Ovary (tissue), 3 donors: ENCODE measurements at regions not wholly inside any gene's neighbourhood (a gene's known extent, or its start where the extent isn't known, plus 50 kb on each side); places are given as distances from the start of the nearest gene placed in this dataset.

Source experiments
- EP300 ChIP-seq: sonication (generic); formaldehyde crosslinking; IDR thresholded peaks from one replicate; pipeline ENCODE4 v1.6.1; 2017; ENCODE audit warnings: antibody characterized with exemption
- TF ChIP-seq, protein P1 (sequence below), 3 donors: fragments of 450-650 bp in 2 of 3; fragments of 200-600 bp in 1 of 3; IDR thresholded peaks; one replicate each; pipeline versions ENCODE4 v1.5.1 to v1.8.0; 2016 to 2022; ENCODE audit warnings: antibody characterized with exemption in 3 of 3, mild to moderate bottlenecking in 1 of 3
- donor health status: DM: no; HTN: no; CAD: no.

DNA sequence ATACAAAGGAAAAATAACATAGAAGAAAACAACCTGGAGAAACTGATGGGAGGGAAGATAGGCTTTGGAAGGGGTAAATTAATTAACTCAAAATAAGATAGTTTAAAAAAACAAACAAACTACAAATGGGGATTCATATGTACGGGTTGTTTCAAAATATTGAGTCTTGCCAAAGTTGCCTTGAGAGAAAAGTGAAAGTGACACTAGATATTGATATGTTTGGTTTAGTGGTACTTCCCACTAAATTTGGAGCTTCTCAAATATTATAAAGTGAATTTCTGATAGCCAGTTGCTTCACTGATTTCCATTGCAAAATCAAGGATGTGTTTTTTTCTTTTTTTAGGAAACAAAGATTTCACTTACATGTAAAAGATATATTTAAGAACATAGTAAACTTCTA, 149.5 kb upstream of the RUNX1 start:
- TF ChIP-seq, protein P1, sequence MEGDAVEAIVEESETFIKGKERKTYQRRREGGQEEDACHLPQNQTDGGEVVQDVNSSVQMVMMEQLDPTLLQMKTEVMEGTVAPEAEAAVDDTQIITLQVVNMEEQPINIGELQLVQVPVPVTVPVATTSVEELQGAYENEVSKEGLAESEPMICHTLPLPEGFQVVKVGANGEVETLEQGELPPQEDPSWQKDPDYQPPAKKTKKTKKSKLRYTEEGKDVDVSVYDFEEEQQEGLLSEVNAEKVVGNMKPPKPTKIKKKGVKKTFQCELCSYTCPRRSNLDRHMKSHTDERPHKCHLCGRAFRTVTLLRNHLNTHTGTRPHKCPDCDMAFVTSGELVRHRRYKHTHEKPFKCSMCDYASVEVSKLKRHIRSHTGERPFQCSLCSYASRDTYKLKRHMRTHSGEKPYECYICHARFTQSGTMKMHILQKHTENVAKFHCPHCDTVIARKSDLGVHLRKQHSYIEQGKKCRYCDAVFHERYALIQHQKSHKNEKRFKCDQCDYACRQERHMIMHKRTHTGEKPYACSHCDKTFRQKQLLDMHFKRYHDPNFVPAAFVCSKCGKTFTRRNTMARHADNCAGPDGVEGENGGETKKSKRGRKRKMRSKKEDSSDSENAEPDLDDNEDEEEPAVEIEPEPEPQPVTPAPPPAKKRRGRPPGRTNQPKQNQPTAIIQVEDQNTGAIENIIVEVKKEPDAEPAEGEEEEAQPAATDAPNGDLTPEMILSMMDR (IDR thresholded peaks at IDR 0.05): no peak
- TF ChIP-seq EP300: no peak
